ENCODE measurements at regions not wholly inside any gene's neighbourhood (a gene's known extent, or its start where the extent isn't known, plus 50 kb on each side); places are given as distances from the start of the nearest gene placed in this dataset.

DNA sequence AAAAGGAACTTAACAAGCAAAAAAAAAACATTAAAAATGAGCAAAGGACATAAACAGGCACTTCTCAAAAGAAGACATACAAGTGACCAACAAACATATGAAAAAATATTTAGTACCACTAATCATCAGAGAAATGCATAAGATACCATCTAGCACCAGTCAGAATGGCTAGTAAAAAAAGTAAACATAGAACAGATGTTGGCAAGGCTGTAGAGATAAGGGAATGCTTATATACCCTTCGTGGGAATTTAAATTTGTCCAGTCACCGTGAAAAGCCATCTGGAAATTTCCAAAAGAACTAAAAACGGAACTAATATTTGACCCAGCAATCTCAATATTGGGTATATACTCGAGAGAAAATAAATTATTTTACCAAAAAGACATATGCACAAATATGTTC is 1751.3 kb upstream of the LRRTM1 start:
- Histone ChIP-seq H3K9me3 (no peaks in the 10 kb centered on the region), H3K4me3 (no peak overlapping the region), H3K27me3 (no peaks in the 10 kb centered on the region), H3K27ac (no peak overlapping the region), H3K36me3 (no peaks in the 10 kb centered on the region), H3K4me1 (ENCODE audit: insufficient read depth) (no peaks in the 10 kb centered on the region)
- intact Hi-C loops (cut with DNase I) = no loop called here
- no peak for DNase-seq
- TF ChIP-seq, protein P1, sequence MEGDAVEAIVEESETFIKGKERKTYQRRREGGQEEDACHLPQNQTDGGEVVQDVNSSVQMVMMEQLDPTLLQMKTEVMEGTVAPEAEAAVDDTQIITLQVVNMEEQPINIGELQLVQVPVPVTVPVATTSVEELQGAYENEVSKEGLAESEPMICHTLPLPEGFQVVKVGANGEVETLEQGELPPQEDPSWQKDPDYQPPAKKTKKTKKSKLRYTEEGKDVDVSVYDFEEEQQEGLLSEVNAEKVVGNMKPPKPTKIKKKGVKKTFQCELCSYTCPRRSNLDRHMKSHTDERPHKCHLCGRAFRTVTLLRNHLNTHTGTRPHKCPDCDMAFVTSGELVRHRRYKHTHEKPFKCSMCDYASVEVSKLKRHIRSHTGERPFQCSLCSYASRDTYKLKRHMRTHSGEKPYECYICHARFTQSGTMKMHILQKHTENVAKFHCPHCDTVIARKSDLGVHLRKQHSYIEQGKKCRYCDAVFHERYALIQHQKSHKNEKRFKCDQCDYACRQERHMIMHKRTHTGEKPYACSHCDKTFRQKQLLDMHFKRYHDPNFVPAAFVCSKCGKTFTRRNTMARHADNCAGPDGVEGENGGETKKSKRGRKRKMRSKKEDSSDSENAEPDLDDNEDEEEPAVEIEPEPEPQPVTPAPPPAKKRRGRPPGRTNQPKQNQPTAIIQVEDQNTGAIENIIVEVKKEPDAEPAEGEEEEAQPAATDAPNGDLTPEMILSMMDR (IDR thresholded peaks at IDR 0.05) = no peak
- no peak for TF ChIP-seq POLR2A (IDR thresholded peaks at IDR 0.05)
- TF ChIP-seq EP300 (IDR thresholded peaks at IDR 0.05) = no peak
- WGBS, 3 donors = 55 to 69% (median 56%) methylated on average over 4 of the region's 4 CpGs

GRCh38 chr2:82043867-82044266 is 1739.3 kb upstream of the LRRTM1 start:
- no peaks in the 10 kb centered on the region for H3K4me1 ChIP-seq (ENCODE audit: insufficient read depth)
- no peak overlapping the region for H3K4me3 ChIP-seq
- intact Hi-C loops (cut with DNase I) = no loop called here
- no peak overlapping the region for H3K27ac ChIP-seq
- no peaks in the 10 kb centered on the region for H3K36me3 ChIP-seq
- WGBS, 3 donors = 66 to 91% (median 78%) methylated on average over 2 of the region's 2 CpGs
- DNase-seq = no peak
- TF ChIP-seq, protein P1 (IDR thresholded peaks at IDR 0.05) = no peak
- TF ChIP-seq POLR2A (IDR thresholded peaks at IDR 0.05) (no peak), EP300 (IDR thresholded peaks at IDR 0.05) (no peak)
- H3K27me3 ChIP-seq = no peaks in the 10 kb centered on the region
- peaks cover 0 to 3% of the 10 kb centered on the region in 2 donors for H3K9me3 ChIP-seq

GRCh38 chr2:82027921-82028615 is 1723.5 kb upstream of the LRRTM1 start:
- no peaks in the 10 kb centered on the region for H3K9me3 ChIP-seq
- no peaks in the 10 kb centered on the region for H3K27me3 ChIP-seq
- TF ChIP-seq, protein P1 (IDR thresholded peaks at IDR 0.05) = no peak
- no peak for TF ChIP-seq POLR2A (IDR thresholded peaks at IDR 0.05)
- intact Hi-C loops (cut with DNase I) = no loop called here
- no peaks in the 10 kb centered on the region for H3K4me1 ChIP-seq (ENCODE audit: insufficient read depth)
- no peak for DNase-seq
- H3K4me3 ChIP-seq = no peak overlapping the region
- H3K36me3 ChIP-seq = no peaks in the 10 kb centered on the region
- 32 to 46% (median 39%) methylated on average over 5 of the region's 5 CpGs for WGBS, 3 donors
- H3K27ac ChIP-seq = no peak overlapping the region

GRCh38 chr2:82023710-82024109 is 1719.2 kb upstream of the LRRTM1 start:
- no peak for DNase-seq
- H3K9me3 ChIP-seq = no peaks in the 10 kb centered on the region
- no peaks in the 10 kb centered on the region for H3K4me1 ChIP-seq (ENCODE audit: insufficient read depth)
- no peaks in the 10 kb centered on the region for H3K36me3 ChIP-seq
- TF ChIP-seq POLR2A (IDR thresholded peaks at IDR 0.05) (no peak), EP300 (IDR thresholded peaks at IDR 0.05) (no peak)
- TF ChIP-seq, protein P1 (IDR thresholded peaks at IDR 0.05) = no peak
- 49 to 65% (median 53%) methylated on average over 6 of the region's 6 CpGs for WGBS, 3 donors
- no peak overlapping the region for H3K4me3 ChIP-seq
- no peaks in the 10 kb centered on the region for H3K27me3 ChIP-seq
- intact Hi-C loops (cut with DNase I) = no loop called here
- H3K27ac ChIP-seq = no peak overlapping the region

Measured in ovary (tissue), 7 donors.